ENCODE measurements at regions not wholly inside any gene's neighbourhood (a gene's known extent, or its start where the extent isn't known, plus 50 kb on each side); places are given as distances from the start of the nearest gene placed in this dataset.

- no peak overlapping the region for H3K4me3 ChIP-seq
Measured at GRCh38 chr11:45386972-45387371, 100.8 kb upstream of the SYT13 start.

DNA sequence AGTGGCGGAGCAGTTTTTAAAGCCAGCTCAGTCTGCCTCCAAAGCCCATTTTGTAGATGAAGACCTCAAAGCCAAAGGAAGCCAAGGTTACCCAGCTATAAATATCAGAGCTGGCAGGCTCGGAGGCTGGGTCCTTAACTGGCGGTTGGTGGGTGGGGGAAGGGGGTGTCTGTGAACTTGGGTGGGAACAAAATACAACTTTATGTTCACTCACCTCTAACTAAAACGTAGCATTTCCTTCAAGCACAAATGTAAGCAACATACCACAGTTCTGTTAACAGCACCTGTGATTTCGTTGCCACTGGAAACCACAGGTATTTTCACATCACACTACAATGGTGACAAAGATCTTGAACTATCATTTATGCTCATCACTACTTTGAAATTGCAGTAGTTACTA lies 99.7 kb upstream of the SYT13 start:
- H3K4me1 ChIP-seq: peaks cover 44% of the 10 kb centered on the region
- H3K9ac ChIP-seq: no peak overlapping the region
- peaks cover 94% of the 10 kb centered on the region for H4K20me1 ChIP-seq
- peak overlapping the region; percentile 43 for H3K4me2 ChIP-seq
- H3K27ac ChIP-seq: no peak overlapping the region
- no peak for TF ChIP-seq Cebpa-rat (IDR thresholded peaks at IDR 0.05)
- H3K27me3 ChIP-seq: peaks cover 96% of the 10 kb centered on the region
- H3K4me3 ChIP-seq: no peak overlapping the region
- no peaks in the 10 kb centered on the region for H3K36me3 ChIP-seq
- H3K9me3 ChIP-seq: no peaks in the 10 kb centered on the region

More at GRCh38 chr11:45386972-45387371, 100.8 kb upstream of the SYT13 start:
- no peaks in the 10 kb centered on the region for H3K36me3 ChIP-seq
- no peak overlapping the region for H3K4me2 ChIP-seq
- H3K4me1 ChIP-seq: peaks cover 39% of the 10 kb centered on the region
- H3K9me3 ChIP-seq: no peaks in the 10 kb centered on the region
- TF ChIP-seq Cebpa-rat (IDR thresholded peaks at IDR 0.05): no peak
- no peak overlapping the region for H3K27ac ChIP-seq
- H4K20me1 ChIP-seq: peaks cover 91% of the 10 kb centered on the region
- peaks cover 96% of the 10 kb centered on the region for H3K27me3 ChIP-seq
- H3K9ac ChIP-seq: no peak overlapping the region

DNA sequence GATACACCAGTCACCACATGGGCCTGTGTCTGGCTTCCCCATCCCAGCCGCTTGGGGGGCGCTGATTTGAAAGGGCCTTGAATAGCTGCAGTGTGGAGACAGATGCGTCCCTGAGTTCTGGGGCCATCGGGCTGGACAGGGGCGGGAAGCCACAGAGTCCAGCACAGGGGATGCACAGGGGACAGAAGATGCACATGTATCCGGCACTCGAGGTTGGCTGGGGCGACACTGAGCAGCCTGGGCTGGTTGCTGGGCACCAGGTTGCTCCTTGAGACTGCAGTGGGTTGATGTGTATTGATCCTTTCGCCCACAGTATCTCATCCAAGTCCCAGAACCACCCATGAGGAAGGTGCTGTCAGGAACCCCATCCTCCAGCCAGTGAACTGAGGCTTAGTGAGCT lies 99.3 kb upstream of the SYT13 start:
- peak overlapping the region; percentile 43 for H3K4me2 ChIP-seq

DNA sequence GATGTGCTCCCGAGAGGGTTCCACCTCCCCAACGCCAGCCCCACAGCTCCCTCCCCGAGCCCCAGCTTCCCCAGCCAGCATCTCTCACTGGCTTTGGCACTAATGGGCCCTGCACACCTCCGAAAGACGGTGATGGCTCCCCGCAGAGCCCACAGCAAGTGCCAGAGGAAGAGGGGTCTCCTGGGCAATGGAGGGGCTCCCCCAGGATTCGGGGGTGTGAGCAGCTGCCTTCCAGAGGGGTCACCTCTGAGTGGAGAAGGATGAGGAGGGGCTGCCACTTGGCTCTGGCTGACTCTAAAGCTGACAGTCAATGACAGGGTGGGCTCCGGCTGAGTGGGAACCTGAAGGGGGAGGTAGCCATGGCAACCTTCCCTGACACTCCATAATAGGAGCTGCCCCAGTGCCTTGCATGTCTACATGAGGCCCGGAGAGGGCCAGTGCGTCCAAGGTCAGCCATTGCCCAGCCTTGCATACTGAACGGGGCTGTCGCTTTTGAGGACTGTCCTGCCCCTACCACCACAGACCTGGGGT lies 98.6 kb upstream of the SYT13 start:
- Histone ChIP-seq H4K20me1 (peaks cover 94% of the 10 kb centered on the region), H3K9me3 (no peaks in the 10 kb centered on the region), H3K27me3 (peaks cover 97% of the 10 kb centered on the region), H3K4me3 (no peak overlapping the region), H3K27ac (no peak overlapping the region), H3K4me1 (peaks cover 44% of the 10 kb centered on the region), H3K4me2 (peak overlapping the region; percentile 68; the same call in 1 of the 2 replicates), H3K9ac (no peak overlapping the region), H3K36me3 (no peaks in the 10 kb centered on the region)
- no peak for TF ChIP-seq Cebpa-rat (IDR thresholded peaks at IDR 0.05)

More for the DNA sequence above, 99.3 kb upstream of the SYT13 start:
- TF ChIP-seq Cebpa-rat (IDR thresholded peaks at IDR 0.05): no peak
- Histone ChIP-seq H3K9ac (no peak overlapping the region), H4K20me1 (peaks cover 94% of the 10 kb centered on the region), H3K27me3 (peaks cover 97% of the 10 kb centered on the region), H3K36me3 (no peaks in the 10 kb centered on the region), H3K4me1 (peaks cover 44% of the 10 kb centered on the region), H3K4me3 (no peak overlapping the region), H3K9me3 (no peaks in the 10 kb centered on the region), H3K27ac (no peak overlapping the region)

- H4K20me1 ChIP-seq: peaks cover 95% of the 10 kb centered on the region
- no peak overlapping the region for H3K9ac ChIP-seq
- peak overlapping the region; percentile 68 for H3K4me2 ChIP-seq
- TF ChIP-seq Cebpa-rat (IDR thresholded peaks at IDR 0.05): no peak
- no peak overlapping the region for H3K4me3 ChIP-seq
- H3K27me3 ChIP-seq: peaks cover 97% of the 10 kb centered on the region
- no peaks in the 10 kb centered on the region for H3K9me3 ChIP-seq
- no peaks in the 10 kb centered on the region for H3K36me3 ChIP-seq
- H3K27ac ChIP-seq: no peak overlapping the region
- peaks cover 44% of the 10 kb centered on the region for H3K4me1 ChIP-seq
Measured at GRCh38 chr11:45384016-45384415, 97.9 kb upstream of the SYT13 start.

GRCh38 chr11:45383224-45383623 lies 97.1 kb upstream of the SYT13 start:
- Histone ChIP-seq H3K9me3 (no peaks in the 10 kb centered on the region), H3K27me3 (peaks cover 97% of the 10 kb centered on the region), H4K20me1 (peaks cover 94% of the 10 kb centered on the region), H3K4me2 (peak overlapping the region; percentile 68), H3K4me1 (peaks cover 44% of the 10 kb centered on the region), H3K36me3 (no peaks in the 10 kb centered on the region), H3K4me3 (no peak overlapping the region), H3K27ac (no peak overlapping the region), H3K9ac (no peak overlapping the region)
- no peak for TF ChIP-seq Cebpa-rat (IDR thresholded peaks at IDR 0.05)

DNA sequence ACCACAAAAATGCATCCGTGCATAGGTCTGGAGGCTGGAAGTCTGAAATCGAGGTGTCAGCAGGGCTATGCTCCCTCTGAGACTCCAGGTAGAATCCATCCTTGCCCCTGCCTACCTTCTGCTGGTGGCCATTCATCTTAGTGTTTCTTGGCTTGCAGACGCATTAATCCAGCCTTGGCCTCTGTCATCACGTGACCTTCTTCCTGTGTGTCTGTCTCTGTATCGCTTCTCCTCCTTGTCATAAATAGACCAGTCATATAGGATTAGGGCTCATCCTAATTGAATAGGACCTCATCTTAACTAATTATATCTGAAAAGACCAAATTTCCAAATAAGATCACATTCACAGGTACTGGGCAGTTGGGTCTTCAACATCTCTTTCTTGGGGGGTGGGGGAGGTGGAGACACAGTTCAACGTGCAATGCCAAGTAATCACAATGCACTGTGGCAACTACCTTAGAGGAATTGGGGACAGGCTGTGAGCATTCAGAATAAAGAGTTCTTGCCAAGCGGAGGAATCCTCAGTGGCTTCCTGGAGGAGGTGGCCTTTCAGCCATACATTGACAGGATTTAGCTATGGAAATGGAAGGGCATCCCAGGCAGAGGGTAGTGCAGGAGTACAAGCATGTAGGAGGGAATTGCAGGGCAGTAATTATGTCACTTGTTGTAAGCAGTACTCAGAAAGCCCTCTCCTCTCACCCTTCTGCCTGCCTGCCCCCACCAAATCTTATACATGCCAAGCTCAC lies 96.2 kb upstream of the SYT13 start:
- no peaks in the 10 kb centered on the region for H3K9me3 ChIP-seq
- H3K4me1 ChIP-seq: peaks cover 44% of the 10 kb centered on the region
- H3K4me3 ChIP-seq: no peak overlapping the region
- H3K27ac ChIP-seq: no peak overlapping the region
- no peaks in the 10 kb centered on the region for H3K36me3 ChIP-seq
- H3K9ac ChIP-seq: no peak overlapping the region
- TF ChIP-seq Cebpa-rat (IDR thresholded peaks at IDR 0.05): no peak
- peaks cover 94% of the 10 kb centered on the region for H4K20me1 ChIP-seq
- peaks cover 94% of the 10 kb centered on the region for H3K27me3 ChIP-seq
- peak overlapping the region; percentile 68 for H3K4me2 ChIP-seq

GRCh38 chr11:45379162-45379863 lies 93.2 kb upstream of the SYT13 start:
- no peak overlapping the region for H3K9ac ChIP-seq
- H3K4me2 ChIP-seq: no peak overlapping the region
- no peaks in the 10 kb centered on the region for H3K36me3 ChIP-seq
- H3K9me3 ChIP-seq: no peaks in the 10 kb centered on the region
- no peak overlapping the region for H3K27ac ChIP-seq
- no peak for TF ChIP-seq Cebpa-rat (IDR thresholded peaks at IDR 0.05)
- peaks cover 94% of the 10 kb centered on the region for H3K27me3 ChIP-seq
- peaks cover 90% of the 10 kb centered on the region for H4K20me1 ChIP-seq
- peaks cover 32% of the 10 kb centered on the region for H3K4me1 ChIP-seq
- H3K4me3 ChIP-seq: no peak overlapping the region

GRCh38 chr11:45378516-45378915 lies 92.4 kb upstream of the SYT13 start:
- Histone ChIP-seq H3K4me3 (no peak overlapping the region), H3K9me3 (no peaks in the 10 kb centered on the region), H3K4me2 (no peak overlapping the region), H3K4me1 (peaks cover 24% of the 10 kb centered on the region), H3K27ac (no peak overlapping the region), H3K9ac (no peak overlapping the region), H4K20me1 (peaks cover 87% of the 10 kb centered on the region), H3K27me3 (peaks cover 94% of the 10 kb centered on the region), H3K36me3 (no peaks in the 10 kb centered on the region)
- TF ChIP-seq Cebpa-rat (IDR thresholded peaks at IDR 0.05): no peak

DNA sequence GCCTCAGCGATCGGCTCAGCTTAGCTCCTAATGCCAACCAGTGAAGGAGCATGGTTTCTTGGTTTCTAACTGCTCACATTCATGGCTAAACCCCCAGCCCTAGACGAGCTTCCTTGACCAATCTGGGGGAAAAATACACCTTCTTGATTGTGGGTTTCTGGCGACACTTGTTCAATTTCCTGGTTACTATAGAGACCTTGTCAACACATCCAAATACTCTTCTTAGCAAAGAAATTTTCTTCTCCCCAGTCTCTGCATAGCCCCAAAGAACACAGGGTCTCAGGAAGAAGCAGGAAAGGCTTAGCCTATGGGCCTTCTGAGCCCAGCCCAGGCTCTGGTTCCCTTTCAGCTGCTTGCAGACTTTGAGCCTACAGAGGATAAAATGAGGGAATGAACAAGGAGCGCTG lies 88.5 kb upstream of the SYT13 start:
- Histone ChIP-seq H4K20me1 (peaks cover 68% of the 10 kb centered on the region; the same call in 1 of the 2 replicates), H3K27ac (no peak overlapping the region), H3K4me3 (no peak overlapping the region), H3K9ac (no peak overlapping the region), H3K9me3 (no peaks in the 10 kb centered on the region), H3K4me1 (peaks cover 10% of the 10 kb centered on the region; the same call in 1 of the 2 replicates), H3K27me3 (peaks cover 83% of the 10 kb centered on the region), H3K4me2 (no peak overlapping the region; the same call in 1 of the 2 replicates), H3K36me3 (no peaks in the 10 kb centered on the region)
- no peak for TF ChIP-seq Cebpa-rat (IDR thresholded peaks at IDR 0.05)

Data from BLaER1 (cell line).